ENCODE measurements at regions not wholly inside any gene's neighbourhood (a gene's known extent, or its start where the extent isn't known, plus 50 kb on each side); places are given as distances from the start of the nearest gene placed in this dataset.

DNA sequence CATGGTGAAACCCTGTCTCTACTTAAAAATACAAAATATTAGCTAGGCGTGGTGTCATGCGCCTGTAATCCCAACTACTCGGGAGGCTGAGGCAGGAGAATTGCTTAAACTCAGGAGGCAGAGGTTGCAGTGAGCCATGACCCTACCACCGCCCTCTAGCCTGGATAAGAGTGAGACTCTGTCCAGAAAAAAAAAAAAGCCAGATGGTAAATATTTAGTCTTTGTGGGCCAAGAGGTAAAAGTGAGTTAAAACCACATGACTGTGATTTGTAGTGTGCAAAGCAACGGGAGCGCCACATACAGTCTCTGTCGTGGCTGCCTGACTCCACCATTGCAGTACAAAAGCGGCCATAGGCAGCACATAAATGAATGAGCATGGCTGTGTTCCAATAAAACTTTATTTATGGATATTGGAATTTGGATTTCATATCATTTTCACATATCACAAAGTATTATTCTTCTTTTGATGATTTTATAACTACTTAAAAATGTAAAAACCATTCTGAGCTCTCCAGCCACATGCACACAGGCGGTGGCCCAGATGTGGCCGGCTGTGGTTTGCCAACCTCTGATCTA lies 51.8 kb upstream of the CASZ1 start:
- DNase-seq (ENCODE audit: low read depth in 2 of 2): no peak

DNA sequence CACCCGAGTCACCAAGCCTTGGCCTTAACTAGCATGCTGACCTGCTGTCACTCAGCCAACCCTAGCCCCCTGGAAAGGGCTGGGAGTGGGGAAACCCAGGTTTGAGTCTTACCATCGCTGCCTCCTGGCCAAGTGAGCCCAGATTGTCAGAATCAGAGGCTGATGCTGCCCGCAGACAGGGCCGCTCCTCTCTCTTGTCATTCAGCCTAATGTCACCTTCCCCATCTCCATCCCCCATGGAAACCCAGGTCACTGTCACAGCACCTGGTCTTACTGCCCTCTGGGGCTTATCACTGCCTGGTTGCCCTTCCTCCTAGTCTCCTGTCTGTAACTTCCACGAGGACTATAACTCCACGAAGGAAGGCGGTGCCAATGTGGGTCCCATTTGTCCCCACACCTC lies 53.6 kb upstream of the CASZ1 start:
- DNase-seq (ENCODE audit: low read depth in 2 of 2): no peak

- no peak for DNase-seq (ENCODE audit: low read depth in 2 of 2)
These were observed 54.9 kb upstream of the CASZ1 start for GRCh38 chr1:10851024-10852013.

DNA sequence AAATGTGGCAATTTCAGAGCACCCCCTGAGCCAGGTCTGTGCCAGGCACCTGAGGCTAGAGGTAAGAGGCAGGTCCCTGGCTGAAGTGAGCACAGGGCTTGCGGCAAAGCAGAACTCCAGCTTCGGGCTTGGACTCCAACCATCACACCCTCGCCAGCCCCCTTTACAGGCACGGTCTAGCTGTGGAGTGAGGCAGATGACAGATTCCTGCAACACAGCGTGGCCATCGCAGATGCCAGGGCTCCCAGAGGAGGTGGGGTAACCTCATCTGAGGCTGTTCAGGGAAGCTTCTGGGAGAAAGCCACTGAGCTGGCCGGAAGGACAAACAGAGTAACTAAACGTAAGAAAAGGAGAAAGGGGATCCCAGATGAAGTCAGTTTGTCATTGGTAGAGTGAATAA lies 55.6 kb upstream of the CASZ1 start:
- DNase-seq (ENCODE audit: low read depth in 2 of 2): no peak

- DNase-seq (ENCODE audit: low read depth in 2 of 2): no peak
These were observed 56.0 kb upstream of the CASZ1 start for GRCh38 chr1:10852486-10852885.

DNA sequence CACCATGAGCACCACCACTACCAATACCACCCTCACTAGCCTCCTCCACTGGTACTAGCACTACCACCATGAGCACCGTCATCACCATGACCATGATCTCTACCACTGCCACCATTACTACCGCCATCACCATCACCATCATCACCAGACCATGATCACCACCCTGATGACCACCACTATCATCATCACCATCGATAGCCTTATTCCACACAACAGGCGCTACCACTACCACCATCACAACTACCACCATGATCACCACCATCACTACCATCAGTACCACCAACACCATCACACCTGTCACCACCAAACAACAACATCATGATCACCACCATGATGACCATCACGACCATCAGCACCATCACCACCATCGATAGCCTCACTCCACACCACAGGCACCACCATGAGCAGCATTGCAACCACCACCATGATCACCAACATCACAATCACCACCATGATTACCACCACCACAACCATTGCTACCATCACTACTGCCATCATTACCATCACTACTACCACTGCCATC lies 56.6 kb upstream of the CASZ1 start:
- DNase-seq (ENCODE audit: low read depth in 2 of 2): no peak

GRCh38 chr1:10853701-10854100 lies 57.3 kb upstream of the CASZ1 start:
- DNase-seq (ENCODE audit: low read depth in 2 of 2): no peak

GRCh38 chr1:10854856-10855459 lies 58.5 kb upstream of the CASZ1 start:
- DNase-seq (ENCODE audit: low read depth in 2 of 2): no peak

DNA sequence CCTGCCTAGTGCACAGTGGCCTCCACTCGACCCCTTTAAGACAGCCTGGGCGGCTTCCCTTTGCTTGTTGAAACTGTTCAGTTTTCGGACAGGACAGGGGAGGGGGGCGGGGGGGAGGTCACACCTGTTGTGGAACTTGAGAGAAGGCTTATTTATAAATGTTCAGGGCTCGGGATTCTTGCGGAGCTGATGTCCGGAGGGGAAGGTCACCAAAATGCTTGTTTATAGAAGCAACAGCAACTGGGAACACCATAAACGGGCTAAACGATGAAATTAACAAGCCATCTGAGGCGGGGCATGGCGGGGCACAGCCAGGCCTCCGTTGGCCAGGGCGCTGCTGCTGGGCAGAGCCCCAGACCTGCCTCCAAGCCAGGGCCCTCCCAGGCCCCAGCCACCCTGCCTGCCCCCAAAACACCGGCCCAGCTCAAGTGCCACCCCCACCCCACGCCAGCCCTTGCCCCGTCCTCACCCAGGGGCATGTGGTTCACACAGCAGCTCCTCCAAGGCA lies 59.8 kb upstream of the CASZ1 start:
- no peak for DNase-seq (ENCODE audit: low read depth in 2 of 2)

GRCh38 chr1:10856863-10857598 lies 60.6 kb upstream of the CASZ1 start:
- no peak for DNase-seq (ENCODE audit: low read depth in 2 of 2)

DNA sequence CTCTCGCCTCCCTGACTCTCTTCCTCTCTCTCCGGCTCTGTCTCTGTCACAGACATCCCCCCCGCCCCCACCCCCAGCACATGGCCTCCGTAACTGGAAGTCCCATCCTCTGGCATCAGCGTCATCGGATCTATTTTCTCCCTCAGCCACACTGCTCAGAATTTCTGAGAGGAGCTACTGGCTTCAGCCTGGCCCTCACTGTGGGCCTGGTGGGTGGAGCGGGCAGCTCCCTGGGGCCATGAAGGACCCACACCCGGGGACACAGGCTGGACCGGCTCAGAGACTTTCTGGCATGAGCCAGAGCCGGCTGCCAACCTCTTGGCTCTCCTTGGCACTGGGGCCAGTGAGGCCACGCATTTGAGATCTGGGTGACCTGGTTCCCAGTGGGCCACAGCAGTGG lies 61.2 kb upstream of the CASZ1 start:
- no peak for DNase-seq (ENCODE audit: low read depth in 2 of 2)

GRCh38 chr1:10860218-10860617 lies 63.8 kb upstream of the CASZ1 start:
- no peak for DNase-seq (ENCODE audit: low read depth in 2 of 2)

GRCh38 chr1:10860682-10861081 lies 64.2 kb upstream of the CASZ1 start:
- no peak for DNase-seq (ENCODE audit: low read depth in 2 of 2)

- no peak for DNase-seq (ENCODE audit: low read depth in 2 of 2)
These were observed 65.4 kb upstream of the CASZ1 start for GRCh38 chr1:10861822-10862221.

DNA sequence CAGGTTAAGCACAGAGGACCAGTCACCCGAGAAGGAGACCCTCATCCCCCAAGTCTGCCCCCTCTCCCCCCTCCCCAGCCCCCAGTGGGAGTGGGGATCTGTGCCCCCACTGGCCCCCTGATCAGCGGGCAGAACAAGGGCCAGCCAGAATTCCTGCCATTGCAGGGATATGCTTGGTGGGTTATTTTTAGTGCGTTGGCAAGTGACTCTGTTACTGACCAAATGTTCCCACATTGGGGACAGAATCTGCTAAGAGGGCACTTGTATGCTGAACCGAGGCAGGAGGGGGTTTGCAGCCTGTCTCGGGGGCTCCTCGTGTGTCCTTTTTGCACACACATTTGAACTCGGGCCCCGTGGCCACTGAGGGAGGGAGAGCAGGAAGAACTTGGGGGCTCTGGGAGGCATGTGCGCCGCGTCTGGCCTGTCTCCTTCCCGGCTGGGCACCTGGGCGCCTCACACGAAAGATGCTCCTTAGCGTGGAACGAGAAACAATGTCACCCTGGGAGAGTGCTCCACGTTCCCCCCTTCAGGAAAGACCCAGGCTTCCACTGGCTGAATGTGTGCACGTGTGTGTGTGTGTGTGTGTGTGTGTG lies 66.4 kb upstream of the CASZ1 start:
- no peak for DNase-seq (ENCODE audit: low read depth in 2 of 2)

DNA sequence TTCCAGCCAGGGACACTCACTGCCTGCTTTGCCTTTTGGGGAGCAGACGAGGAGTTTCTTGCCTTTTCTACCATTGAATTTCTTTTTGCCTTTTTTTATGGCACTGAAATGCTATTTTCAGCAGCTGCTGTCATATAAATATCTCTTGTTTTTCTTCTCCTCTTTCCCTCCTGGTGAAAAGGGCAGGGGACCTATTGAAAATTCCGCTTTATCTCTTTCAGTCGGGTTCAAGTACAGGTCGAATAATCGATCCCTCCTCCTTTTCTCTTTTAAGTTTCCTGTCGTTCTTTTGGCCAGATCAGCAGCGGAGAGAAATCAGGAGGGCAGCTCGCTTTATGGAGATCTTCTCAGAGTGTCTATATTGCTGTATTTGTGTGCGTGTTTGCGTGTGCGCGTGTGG lies 67.4 kb upstream of the CASZ1 start:
- no peak for DNase-seq (ENCODE audit: low read depth in 2 of 2)

DNA sequence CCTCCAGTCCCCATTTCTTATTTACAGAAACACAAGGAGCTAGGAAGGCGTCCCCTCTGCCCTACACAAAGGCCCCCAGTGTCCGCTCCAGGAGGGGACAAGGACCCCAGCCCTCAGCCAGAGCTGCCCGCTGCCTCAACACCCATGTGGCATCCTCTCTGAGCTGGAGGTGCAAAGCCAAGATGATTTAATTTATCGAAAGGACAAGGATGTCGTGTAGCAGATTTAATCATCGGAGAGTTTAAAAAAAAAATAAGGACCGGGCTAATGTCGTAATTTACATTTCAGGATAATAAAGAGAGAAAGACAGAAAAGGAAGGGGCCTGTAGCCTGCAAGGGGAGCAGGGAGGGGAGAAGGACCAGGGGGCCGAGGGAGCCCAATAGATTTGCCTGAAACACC lies 68.3 kb upstream of the CASZ1 start:
- no peak for DNase-seq (ENCODE audit: low read depth in 2 of 2)

GRCh38 chr1:10865518-10866320 lies 69.3 kb upstream of the CASZ1 start:
- no peak for DNase-seq (ENCODE audit: low read depth in 2 of 2)

DNA sequence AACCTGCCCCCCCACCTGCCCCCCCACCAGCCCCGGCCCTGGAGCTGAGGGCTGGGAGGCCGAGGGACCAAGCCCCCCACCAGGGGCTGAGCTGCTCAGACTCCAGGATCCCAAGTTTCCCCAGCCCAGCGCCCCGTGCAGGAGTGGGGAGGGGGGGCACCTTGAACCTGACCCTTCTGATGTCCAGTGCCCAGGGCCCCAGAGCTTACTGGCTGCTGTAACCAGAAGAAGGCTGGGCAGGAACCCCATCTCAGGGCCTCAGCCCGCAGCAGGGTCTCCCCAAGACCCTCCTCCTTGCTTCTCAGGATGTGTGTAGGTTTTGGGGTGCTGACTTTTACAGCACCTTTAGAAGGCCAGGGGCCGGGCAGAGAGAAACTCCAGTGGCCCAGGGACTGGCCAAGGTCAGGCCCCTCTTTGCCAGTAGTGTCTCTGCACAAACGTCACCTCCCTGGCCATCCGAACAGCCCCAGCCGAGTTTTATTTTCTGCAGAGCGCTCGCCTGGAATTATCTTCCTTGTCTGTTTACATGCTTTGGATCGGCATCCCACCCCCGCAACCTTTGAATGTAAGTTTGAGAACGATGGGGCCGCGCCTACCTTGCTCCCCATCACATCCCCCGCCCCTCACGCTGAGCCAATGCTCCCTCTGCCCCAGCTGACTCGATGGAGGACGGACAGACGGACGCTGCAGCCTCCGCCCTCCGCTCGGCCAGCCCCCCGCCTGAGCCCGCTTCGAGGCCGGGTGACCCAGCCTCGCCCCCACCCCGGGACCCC lies 70.1 kb upstream of the CASZ1 start:
- DNase-seq (ENCODE audit: low read depth in 2 of 2): no peak

Measured in fibroblast of skin of left quadriceps (primary cell).